ENCODE measurements at regions not wholly inside any gene's neighbourhood (a gene's known extent, or its start where the extent isn't known, plus 50 kb on each side); places are given as distances from the start of the nearest gene placed in this dataset.
"Not testable (repeated sequence)": the region's sequence is repeated elsewhere in the genome, so short reads cannot be mapped to it uniquely, and the experiment has no call there.

GRCh38 chr7:3182055-3182454, 119.0 kb upstream of the SDK1 start:
- TF ChIP-seq CTCF (conservative IDR thresholded peaks at IDR 0.05; ENCODE audit: low read depth, low read length); RAD21 (IDR thresholded peaks at IDR 0.05; ENCODE audit: low read length); MXI1 (IDR thresholded peaks at IDR 0.05; ENCODE audit: borderline replicate concordance, low read depth, low read length); MAZ (IDR thresholded peaks at IDR 0.05; ENCODE audit: borderline replicate concordance, low read depth, low read length); CEBPB (IDR thresholded peaks at IDR 0.05; ENCODE audit: low read depth, low read length); MAFK (IDR thresholded peaks at IDR 0.05; ENCODE audit: low read depth, low read length); POLR2A (IDR thresholded peaks at IDR 0.05; ENCODE audit: low read depth, low read length); CHD1 (IDR thresholded peaks at IDR 0.05; ENCODE audit: low read depth, low read length); BHLHE40 (IDR thresholded peaks at IDR 0.05; ENCODE audit: low read depth, low read length); RFX5 (IDR thresholded peaks at IDR 0.05; ENCODE audit: low read depth, low read length): not testable (repeated sequence)
